ENCODE measurements at regions not wholly inside any gene's neighbourhood (a gene's known extent, or its start where the extent isn't known, plus 50 kb on each side); places are given as distances from the start of the nearest gene placed in this dataset.

- no peak for DNase-seq (ENCODE audit: low spot score)
Observed at GRCh38 chr1:222370081-222370912, 177.6 kb downstream of the HHIPL2 start.

- DNase-seq (ENCODE audit: low spot score), result no peak
Observed at GRCh38 chr1:222369148-222369547, 178.8 kb downstream of the HHIPL2 start.

- no peak for DNase-seq (ENCODE audit: low spot score)
Observed at GRCh38 chr1:222358100-222358499, 189.8 kb downstream of the HHIPL2 start.

GRCh38 chr1:222357252-222357651 lies 190.7 kb downstream of the HHIPL2 start:
- DNase-seq (ENCODE audit: low spot score), result no peak

GRCh38 chr1:222347627-222348026 lies 200.3 kb downstream of the HHIPL2 start:
- DNase-seq (ENCODE audit: low spot score), result no peak

- no peak for DNase-seq (ENCODE audit: low spot score)
Observed at GRCh38 chr1:222346955-222347354, 200.9 kb downstream of the HHIPL2 start.

GRCh38 chr1:222339376-222339947 lies 208.4 kb downstream of the HHIPL2 start:
- no peak for DNase-seq (ENCODE audit: low spot score)

GRCh38 chr1:222335586-222335985 lies 212.3 kb downstream of the HHIPL2 start:
- DNase-seq (ENCODE audit: low spot score), result no peak

GRCh38 chr1:222334026-222334680 lies 213.8 kb downstream of the HHIPL2 start:
- no peak for DNase-seq (ENCODE audit: low spot score)

GRCh38 chr1:222331765-222332164 lies 216.1 kb downstream of the HHIPL2 start:
- no peak for DNase-seq (ENCODE audit: low spot score)

GRCh38 chr1:222331340-222331739 lies 216.6 kb downstream of the HHIPL2 start:
- DNase-seq (ENCODE audit: low spot score), result no peak

- DNase-seq (ENCODE audit: low spot score), result no peak
Observed at GRCh38 chr1:222329493-222330045, 218.3 kb downstream of the HHIPL2 start.

- DNase-seq (ENCODE audit: low spot score), result no peak
Observed at GRCh38 chr1:222326710-222327036, 221.2 kb downstream of the HHIPL2 start.

- DNase-seq (ENCODE audit: low spot score), result no peak
Observed at GRCh38 chr1:222326006-222326709, 221.7 kb downstream of the HHIPL2 start.

- no peak for DNase-seq (ENCODE audit: low spot score)
Observed at GRCh38 chr1:222325506-222325905, 222.4 kb downstream of the HHIPL2 start.

GRCh38 chr1:222314839-222315238 lies 233.1 kb downstream of the HHIPL2 start:
- no peak for DNase-seq (ENCODE audit: low spot score)

GRCh38 chr1:222310836-222311235 lies 237.1 kb downstream of the HHIPL2 start:
- DNase-seq (ENCODE audit: low spot score), result no peak

GRCh38 chr1:222307621-222308020 lies 240.3 kb downstream of the HHIPL2 start:
- DNase-seq (ENCODE audit: low spot score), result no peak

GRCh38 chr1:222306512-222306911 lies 241.4 kb downstream of the HHIPL2 start:
- DNase-seq (ENCODE audit: low spot score), result no peak

GRCh38 chr1:222306011-222306410 lies 241.9 kb downstream of the HHIPL2 start:
- no peak for DNase-seq (ENCODE audit: low spot score)

GRCh38 chr1:222301652-222302051 lies 246.3 kb downstream of the HHIPL2 start:
- DNase-seq (ENCODE audit: low spot score), result no peak

GRCh38 chr1:222299524-222299923 lies 248.4 kb downstream of the HHIPL2 start:
- no peak for DNase-seq (ENCODE audit: low spot score)
